Mucosa of descending colon (tissue), 3 donors: ENCODE measurements at regions not wholly inside any gene's neighbourhood (a gene's known extent, or its start where the extent isn't known, plus 50 kb on each side); places are given as distances from the start of the nearest gene placed in this dataset.
A peak's percentile ranks its signal among the peaks of the same experiment; 100 is the strongest.
"Not testable (repeated sequence)": the region's sequence is repeated elsewhere in the genome, so short reads cannot be mapped to it uniquely, and the experiment has no call there.

Source experiments
- ATAC-seq: fragments of 200-7000 bp; cut with Tn5 transposase; one replicate; pipeline ENCODE4 v1.9.1; 2020; ENCODE audit warnings: mild to moderate bottlenecking, moderate library complexity
- DNase-seq, 3 donors: peaks; one replicate each; pipeline ENCODE4 v3.0.0-alpha.2; 2020
- H3K36me3 ChIP-seq: fragments of 200-600 bp; one replicate; pipeline ENCODE4 v1.8.0; 2021; ENCODE audit warnings: low read depth, mild to moderate bottlenecking
- H3K4me1 ChIP-seq: fragments of 200-600 bp; one replicate; pipeline ENCODE4 v1.8.0; 2021; ENCODE audit warnings: low read depth, mild to moderate bottlenecking
- H3K4me3 ChIP-seq: fragments of 200-600 bp; one replicate; pipeline ENCODE4 v1.8.0; 2021; ENCODE audit warnings: mild to moderate bottlenecking
- H3K9me3 ChIP-seq: fragments of 200-600 bp; one replicate; pipeline ENCODE4 v1.8.0; 2021; ENCODE audit warnings: mild to moderate bottlenecking
- CTCF ChIP-seq: fragments of 200-600 bp; IDR thresholded peaks from one replicate; pipeline ENCODE4 v1.8.0; 2022; ENCODE audit warnings: antibody characterized with exemption, mild to moderate bottlenecking
- intact Hi-C, 2 donors: fragments of 100-400 bp; cut with DNase I in 1 of 2; cut with micrococcal nuclease in 1 of 2; formaldehyde crosslinking; loops; one replicate each; pipeline versions ENCODE4 v1.11.0 to v1.11.1; 2022; cut with DNase I, micrococcal nuclease
- donor health status: DM: no; HTN: no; CAD: no; lungs with moderate emphysema.
- donor health status: DM: no; HTN: no; CAD: no.
- donor health status: DM: no; HTN: yes; CAD: no.

- intact Hi-C loops, result no loop called here
- DNase-seq (no peak), ATAC-seq (no peak)
- Histone ChIP-seq H3K4me1 (no peaks in the 10 kb centered on the region), H3K4me3 (no peak overlapping the region), H3K36me3 (no peaks in the 10 kb centered on the region), H3K9me3 (no peaks in the 10 kb centered on the region)
- TF ChIP-seq CTCF, result no peak
Measured at GRCh38 chr11:81570669-81571068, 1163.0 kb downstream of the FAM181B start.

GRCh38 chr11:81569999-81570398 is 1163.7 kb downstream of the FAM181B start:
- intact Hi-C loops, result no loop called here
- ATAC-seq (no peak), DNase-seq (no peak)
- H3K4me3 ChIP-seq, result no peak overlapping the region
- H3K9me3 ChIP-seq, result no peaks in the 10 kb centered on the region
- no peak for TF ChIP-seq CTCF
- H3K4me1 ChIP-seq, result no peaks in the 10 kb centered on the region
- no peaks in the 10 kb centered on the region for H3K36me3 ChIP-seq

- intact Hi-C loops, result no loop called here
- DNase-seq (no peak), ATAC-seq (no peak)
- no peaks in the 10 kb centered on the region for H3K9me3 ChIP-seq
- H3K4me3 ChIP-seq, result no peak overlapping the region
- H3K36me3 ChIP-seq, result no peaks in the 10 kb centered on the region
- H3K4me1 ChIP-seq, result no peaks in the 10 kb centered on the region
- TF ChIP-seq CTCF, result no peak
Measured at GRCh38 chr11:81568918-81569317, 1164.7 kb downstream of the FAM181B start.

- Histone ChIP-seq H3K4me1 (no peaks in the 10 kb centered on the region), H3K4me3 (no peak overlapping the region), H3K9me3 (no peaks in the 10 kb centered on the region), H3K36me3 (no peaks in the 10 kb centered on the region)
- intact Hi-C loops, result no loop called here
- no peak for TF ChIP-seq CTCF
- DNase-seq (peak in 1 of 3 donors; percentile 22), ATAC-seq (peak; percentile 80)
Measured at GRCh38 chr11:81548123-81548522, 1185.5 kb downstream of the FAM181B start.

- H3K36me3 ChIP-seq, ATAC-seq, H3K4me3 ChIP-seq, intact Hi-C loops, H3K4me1 ChIP-seq, H3K9me3 ChIP-seq, DNase-seq: not testable (repeated sequence)
Measured at GRCh38 chr11:81539806-81540205, 1193.9 kb downstream of the FAM181B start.

- Histone ChIP-seq H3K4me3 (no peak overlapping the region), H3K36me3 (no peaks in the 10 kb centered on the region), H3K9me3 (no peaks in the 10 kb centered on the region), H3K4me1 (no peaks in the 10 kb centered on the region)
- no peak for TF ChIP-seq CTCF
- ATAC-seq, result no peak
- no peak for DNase-seq
- intact Hi-C loops, result no loop called here
Measured at GRCh38 chr11:81515566-81515965, 1218.1 kb downstream of the FAM181B start.
